CD4-positive, alpha-beta T cell treated with Interleukin-12 subunit alpha and Interleukin-12 subunit beta, for 1 hour (primary cell): ENCODE measurements at regions not wholly inside any gene's neighbourhood (a gene's known extent, or its start where the extent isn't known, plus 50 kb on each side); places are given as distances from the start of the nearest gene placed in this dataset.

ENCODE experiments used
- DNase-seq: peaks from one replicate; pipeline ENCODE4 v3.0.0-alpha.2; 2020

DNA sequence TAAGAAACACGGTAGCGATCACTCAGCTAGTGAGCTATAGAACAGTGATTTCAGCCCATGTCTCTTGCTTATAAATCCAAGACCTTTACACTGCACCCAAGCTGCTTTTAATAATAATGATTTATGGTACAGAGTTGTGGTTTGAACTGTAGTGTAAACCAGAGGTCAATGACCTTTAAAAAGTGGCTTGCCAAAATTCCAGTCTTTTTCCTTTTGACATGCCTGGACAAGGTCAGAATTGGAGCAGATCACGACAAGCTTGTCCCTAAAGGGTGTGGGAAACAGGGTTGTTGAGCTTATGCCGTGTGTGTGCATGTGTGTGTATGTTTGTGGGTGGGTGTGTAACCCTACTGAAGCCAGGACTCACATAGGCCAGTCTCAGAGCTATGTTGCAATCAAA, 225.3 kb upstream of the CLINT1 start:
- no peak for DNase-seq

DNA sequence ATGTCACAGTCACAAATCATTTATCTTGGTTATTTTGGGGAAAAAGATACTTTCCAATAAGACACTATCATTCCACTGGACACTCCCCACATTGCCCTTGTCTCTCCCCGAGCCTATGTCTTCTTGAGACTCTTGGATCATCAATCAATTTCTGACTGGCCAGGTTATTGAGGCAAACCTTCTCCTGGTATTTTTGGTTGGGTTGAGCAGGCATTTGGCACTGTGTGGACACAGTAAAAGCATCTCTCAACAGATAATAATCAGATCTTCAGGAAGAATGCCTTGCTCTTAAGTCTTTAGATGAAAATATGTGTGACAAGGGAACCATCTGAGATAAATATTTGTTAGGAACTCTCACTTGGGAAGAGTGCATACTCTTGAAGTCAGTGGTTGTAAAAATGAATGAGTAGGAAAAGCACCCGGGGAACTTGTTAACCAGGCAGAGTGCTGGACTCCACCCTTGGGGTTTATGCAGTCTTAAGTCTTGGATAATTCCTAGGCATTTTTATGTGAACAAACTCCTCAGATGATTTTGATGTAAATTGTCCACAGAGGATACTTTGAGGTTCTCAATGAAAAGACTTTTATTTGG, 223.8 kb upstream of the CLINT1 start:
- no peak for DNase-seq

DNA sequence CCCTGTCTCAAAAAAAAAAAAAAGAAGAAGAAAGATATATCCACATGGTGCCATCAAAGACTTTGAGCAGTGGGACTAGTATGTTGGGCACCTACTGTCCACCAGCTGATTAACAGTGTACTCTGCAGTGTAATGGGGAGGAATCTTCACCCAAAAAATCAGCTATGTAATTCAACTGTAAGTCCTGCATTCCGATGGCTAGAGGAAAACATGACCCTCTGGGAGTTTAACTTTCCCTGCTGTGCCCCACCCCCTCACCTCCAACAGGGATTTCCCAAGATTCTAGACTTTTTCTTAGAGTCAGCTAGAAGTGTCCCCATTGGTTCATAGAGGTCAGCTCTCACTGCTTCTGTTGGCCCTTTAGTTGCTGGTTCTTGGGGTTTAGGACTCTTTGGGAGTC, 221.2 kb upstream of the CLINT1 start:
- DNase-seq, result no peak

DNA sequence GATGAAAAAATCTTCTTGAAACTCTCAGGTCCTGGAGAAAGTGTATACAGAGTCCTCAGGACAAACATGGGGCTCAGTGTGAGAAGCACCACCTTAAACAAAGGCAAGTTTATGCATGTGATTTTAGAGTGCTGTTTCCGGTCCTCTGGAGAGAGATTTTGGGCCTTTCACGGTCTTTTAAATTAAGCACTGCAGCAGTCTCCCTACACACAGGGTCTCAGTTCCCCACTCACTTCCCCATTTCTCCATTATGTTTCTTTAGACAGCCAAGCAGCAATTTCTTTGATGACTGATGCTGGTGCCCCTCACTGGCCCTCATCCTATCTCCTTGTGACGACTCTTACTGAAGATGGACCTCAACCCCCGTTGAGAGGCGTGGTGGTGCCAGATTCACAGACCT, 220.2 kb upstream of the CLINT1 start:
- DNase-seq, result no peak

DNA sequence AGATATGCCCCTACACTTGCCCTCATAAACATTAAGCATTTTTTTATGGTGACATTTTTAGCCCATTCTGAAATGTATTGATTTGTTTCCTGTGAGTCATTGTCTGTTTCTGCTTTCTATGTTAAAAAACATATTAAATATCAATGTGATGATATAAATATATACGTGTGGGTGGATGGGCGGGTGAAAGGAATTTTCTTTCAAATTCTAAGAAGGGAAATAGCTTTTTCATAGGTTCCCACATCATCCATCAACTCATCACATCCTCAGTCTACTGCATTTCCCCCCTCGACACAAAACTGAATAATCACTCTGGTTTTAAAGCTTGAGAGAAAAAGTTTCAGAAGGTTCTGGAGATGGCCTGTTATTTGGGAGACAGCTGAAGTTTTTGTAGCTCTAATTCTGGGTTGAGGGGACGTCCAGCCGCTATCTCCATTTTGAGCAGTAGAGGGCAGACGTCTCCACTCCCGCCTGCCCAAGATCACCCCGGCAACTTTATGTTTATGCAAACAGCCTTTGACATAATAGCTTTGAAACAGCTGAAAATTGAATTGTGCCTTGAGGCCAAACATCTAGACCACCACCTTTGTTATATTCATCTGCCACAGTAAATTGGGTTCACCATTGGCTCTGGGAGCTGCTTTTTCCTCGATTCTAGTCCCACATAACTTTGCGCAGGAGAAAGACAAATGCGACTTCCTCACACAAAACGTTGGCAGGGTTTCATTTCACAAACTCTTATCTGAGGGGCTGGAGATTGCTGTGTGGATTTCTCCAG, 216.2 kb upstream of the CLINT1 start:
- peak; percentile 51 for DNase-seq

DNA sequence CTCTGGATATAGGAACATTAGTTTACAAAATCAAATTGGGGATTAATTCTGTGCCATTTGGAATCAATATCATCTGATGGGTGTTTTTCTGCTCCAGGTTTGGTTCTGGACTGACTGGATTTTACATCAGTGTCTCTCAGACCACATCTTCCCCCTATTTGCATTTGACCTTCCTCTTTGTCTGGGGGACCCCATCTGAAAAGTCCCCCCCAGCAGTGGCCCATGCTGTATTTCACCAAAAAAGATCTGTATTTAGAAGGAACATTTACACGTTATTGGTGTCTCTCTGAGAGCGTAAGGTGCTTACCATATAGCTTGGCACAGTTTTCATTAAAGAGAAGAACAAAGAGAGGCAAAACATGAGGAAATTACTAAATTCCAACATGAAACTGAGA, 215.6 kb upstream of the CLINT1 start:
- DNase-seq, result no peak

DNA sequence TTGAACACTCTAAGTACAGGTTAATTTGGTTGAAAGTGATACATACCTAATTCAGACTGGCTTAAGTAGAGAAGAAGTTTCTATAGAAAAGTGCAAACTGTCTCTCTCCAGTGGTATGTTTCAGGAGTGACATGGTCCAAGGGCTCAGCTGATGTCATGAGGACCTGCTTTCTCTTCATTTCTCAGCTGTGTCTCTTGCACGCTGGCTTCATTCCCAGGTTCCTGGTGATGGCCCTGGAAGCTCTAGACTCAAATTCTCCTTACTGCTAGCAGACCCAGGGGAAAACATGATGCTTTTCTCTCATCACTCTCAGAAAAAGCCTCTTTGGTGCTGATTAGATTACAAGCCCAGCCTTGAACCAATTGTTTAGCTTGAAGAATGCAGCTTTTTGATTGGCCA, 211.9 kb upstream of the CLINT1 start:
- no peak for DNase-seq

DNA sequence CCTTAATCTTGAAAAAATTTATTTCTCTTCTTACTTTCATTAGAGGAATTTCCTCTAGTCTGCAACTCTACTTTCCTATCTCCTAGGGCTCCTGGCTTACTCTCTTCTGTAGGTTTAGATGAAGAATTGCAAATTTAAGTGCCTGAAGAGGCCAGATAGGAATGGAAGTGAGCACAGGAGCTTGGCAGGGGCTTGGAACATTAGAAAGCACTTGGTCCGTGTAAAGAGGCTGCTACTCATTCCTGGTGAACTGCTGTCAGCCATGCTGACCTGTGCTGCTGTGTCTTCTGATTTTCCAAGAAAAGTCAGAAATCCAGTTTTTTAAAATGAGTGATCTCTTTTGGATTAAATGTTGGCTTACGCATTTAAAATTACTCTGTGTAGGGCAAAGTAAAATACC, 210.9 kb upstream of the CLINT1 start:
- no peak for DNase-seq

DNA sequence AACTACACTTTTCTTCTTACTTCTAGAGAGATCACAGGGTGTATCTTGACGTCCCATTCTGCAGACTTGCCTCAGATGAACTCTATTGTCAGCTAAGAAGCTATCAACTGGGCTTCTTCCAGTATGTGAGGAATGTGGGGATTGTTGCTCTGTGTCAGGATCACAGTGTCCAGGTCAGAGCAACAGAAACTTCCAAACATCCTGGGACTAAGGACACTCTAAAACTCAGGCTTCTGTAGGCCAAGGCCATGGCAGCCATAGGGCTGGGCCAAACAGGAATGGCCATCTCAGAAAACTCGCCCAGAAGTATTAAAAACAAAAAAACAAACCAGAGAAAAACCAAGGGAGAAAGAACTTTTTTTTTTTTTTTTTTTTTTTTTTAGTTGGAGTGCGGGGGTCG, 210.0 kb upstream of the CLINT1 start:
- DNase-seq, result no peak

DNA sequence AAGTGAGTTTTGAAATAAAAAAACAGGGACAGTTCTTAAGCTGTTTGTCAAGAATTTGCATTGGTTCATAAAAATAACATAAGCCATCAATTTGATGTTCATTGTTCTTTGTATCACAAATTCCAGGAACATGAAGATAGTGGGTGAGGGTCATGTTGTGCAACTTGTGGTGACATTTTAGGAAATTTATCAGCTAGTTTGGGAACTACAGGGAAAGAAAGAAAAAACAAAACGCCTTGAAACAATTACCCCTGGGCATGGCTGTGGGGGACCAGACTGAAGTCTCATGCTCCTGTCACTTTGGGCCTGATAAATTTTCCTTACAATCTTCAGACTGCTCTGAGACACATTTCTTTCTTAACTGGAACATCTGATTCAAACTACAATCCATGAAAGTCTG, 207.1 kb upstream of the CLINT1 start:
- no peak for DNase-seq

DNA sequence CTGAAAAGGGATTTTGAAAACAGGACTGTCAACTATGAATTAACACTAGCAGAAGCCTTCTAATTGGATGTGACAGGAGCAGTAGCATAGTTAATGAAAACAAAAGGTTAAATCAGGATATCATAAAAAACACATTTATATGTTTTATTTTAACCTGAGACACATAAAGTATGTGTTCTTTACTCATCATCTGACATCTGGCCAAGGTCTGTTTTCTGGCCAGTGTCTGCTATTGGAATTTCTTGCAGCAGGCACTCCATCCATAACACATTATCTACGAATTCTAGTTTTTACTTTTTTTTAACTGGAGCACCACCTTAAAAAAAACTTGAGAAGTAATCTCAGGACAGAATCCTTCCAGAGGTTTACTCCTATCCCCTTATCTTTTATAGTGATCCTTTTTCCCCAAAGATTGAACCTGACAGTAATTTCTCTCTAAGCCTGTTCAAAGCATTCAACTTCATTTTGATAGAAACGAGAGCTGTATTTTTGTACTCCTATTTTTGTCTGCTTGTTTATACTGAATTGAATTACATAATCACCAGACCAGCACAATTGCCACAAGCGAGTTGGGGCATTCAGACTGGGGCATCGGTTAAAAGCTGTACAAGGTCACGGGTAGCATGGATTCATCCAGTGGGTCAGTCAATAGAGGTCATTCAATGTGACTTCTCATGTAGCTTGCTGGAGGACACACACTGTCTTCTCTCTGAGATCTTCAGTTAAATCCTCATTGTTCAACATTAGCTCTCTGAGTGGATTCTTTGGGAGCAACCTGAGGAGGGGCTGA, 205.6 kb upstream of the CLINT1 start:
- DNase-seq, result no peak

DNA sequence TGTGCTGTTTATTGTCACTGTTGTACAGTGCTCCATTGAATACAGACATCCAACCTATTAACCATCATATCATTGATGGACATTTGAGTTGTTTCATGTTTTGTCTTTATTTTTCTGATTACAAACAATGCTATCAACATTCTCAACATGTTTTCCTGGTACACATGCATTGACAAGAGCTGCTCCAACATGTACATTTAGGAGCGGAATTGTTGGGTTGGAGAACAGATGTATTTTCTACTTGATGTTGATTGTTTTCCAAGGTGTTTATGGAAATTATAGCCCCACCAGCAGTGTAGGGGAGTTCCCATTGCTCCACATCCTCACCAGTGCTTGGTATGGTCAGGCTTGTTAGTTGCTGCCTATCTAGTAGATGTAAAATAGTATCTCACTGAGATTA, 204.1 kb upstream of the CLINT1 start:
- no peak for DNase-seq

DNA sequence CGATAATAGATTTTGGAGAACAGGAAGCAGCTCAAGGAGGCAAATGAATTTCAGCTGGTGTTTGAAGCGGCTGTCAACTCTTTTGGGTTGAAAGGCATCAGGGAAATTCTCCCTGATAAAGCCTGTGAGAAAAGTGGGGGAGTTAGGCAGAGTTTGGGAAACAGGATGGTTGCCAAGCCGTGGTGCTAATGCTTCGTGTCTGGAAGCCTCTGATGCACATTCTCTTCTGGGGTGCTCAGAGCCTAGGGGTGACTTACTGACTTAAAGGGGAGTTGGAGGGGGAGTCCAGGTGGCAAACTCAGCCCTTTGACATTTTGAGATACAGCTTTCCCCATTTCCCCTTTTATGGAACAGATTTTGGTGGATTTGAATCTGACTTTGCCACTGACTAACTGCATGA, 202.5 kb upstream of the CLINT1 start:
- no peak for DNase-seq

DNA sequence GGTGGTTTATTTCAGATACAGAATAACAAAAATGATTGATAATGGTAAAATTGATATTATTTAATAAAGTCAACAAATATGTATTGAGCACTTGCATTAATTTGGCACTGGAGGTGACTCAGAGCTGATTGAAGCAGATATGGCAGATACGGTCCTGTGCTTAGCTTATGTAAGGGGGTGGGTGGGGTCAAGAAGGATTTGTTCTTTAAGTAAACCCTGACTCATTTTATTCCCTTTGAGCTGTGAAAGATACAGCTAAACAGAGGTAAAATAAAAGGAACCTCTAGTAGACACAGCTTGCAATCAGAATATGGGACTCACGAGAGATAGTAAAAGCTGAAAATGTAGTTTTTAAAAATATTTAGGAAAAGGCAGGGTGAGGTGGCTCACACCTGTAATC, 201.3 kb upstream of the CLINT1 start:
- DNase-seq, result no peak

DNA sequence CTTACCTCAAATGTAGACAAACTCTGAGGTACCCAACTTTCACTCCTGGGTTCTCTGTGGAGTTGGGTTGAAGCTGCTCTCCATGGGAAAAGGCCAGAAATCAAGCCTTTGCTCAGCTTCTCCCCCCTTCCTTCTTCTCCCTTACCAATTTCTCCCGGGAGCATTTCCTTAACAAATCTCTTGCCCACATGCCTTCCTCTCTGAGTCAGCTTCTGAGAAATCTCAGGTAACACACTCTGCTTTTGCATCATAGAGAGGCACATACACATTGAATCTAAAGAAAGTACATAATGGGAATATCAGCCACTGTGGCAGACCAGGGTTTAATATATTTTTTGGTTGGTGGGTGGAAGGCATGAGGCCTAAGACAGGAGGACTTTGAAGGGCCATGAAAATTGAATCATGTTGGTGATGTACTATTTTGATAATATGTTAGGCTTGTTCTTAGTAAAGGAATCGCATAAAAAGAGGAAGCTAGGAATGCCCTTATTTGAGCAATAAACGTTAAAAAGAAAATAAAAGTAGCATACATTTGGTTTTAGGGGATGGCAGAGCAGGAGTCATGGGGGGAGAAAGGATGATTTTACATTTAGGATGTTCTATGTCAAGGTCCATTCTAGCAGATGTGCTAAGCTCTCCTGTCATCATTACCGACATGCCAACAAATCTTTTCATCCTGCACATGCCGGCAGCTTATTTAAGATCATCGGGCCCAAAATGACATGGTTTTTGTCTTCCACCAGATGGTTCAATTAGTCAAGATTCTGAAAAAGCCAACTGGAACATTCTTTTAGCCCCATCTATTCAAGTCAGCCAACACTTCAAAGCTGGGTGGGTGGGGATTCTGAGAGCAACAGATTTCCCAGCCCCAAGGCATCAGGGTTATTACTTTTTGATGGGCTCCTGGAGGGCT, 199.5 kb upstream of the CLINT1 start:
- DNase-seq, result no peak

DNA sequence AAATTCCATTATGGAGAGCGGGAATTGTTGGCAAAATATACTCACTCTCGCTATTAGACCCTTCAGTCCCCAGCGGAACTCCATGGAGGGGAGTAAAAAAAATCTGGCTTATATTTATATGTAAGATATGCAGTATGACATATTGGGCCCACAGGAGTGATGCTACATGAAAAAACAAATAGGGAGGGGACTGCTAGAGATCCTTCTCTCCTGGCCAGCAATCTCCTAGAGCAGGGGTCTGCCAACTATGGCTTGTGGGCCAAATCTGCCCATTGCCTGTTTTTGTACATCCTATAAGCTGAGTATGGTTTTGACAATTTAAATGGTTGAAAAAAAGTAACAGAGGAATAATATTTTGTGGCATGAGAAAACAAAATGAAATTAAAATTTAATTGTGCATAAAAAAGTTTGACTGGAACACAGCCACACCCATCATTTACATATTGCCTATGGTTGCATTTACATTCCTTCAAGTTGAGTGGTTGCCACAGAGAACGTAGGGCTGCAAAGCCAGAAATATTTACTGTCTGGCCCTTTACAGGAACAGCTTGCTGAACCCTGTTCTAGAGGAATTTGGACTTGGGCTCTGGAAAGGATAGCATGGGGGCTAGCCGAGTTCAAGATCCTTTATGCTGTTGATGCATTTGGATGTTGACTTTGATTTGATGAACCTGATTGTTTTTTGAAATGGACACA, 197.3 kb upstream of the CLINT1 start:
- DNase-seq, result no peak

DNA sequence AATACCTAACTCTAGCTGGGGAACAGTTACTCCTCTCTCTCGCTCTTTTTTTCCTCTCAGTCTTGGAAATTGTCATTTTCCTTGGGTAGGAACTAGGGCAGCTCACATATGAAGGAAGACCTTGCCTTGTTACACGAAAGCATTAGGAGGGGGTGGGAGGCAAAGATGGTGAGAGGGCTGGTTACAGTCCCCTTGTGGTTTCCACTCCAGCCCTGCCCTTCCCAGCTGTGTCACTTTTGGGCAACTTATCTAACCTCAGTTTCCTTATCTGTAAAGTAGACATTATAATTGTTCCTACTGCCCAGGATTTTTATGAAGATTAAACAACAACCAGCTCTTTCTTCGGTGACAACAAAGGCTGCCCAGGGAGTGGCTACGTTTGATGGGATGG, 196.2 kb upstream of the CLINT1 start:
- no peak for DNase-seq

DNA sequence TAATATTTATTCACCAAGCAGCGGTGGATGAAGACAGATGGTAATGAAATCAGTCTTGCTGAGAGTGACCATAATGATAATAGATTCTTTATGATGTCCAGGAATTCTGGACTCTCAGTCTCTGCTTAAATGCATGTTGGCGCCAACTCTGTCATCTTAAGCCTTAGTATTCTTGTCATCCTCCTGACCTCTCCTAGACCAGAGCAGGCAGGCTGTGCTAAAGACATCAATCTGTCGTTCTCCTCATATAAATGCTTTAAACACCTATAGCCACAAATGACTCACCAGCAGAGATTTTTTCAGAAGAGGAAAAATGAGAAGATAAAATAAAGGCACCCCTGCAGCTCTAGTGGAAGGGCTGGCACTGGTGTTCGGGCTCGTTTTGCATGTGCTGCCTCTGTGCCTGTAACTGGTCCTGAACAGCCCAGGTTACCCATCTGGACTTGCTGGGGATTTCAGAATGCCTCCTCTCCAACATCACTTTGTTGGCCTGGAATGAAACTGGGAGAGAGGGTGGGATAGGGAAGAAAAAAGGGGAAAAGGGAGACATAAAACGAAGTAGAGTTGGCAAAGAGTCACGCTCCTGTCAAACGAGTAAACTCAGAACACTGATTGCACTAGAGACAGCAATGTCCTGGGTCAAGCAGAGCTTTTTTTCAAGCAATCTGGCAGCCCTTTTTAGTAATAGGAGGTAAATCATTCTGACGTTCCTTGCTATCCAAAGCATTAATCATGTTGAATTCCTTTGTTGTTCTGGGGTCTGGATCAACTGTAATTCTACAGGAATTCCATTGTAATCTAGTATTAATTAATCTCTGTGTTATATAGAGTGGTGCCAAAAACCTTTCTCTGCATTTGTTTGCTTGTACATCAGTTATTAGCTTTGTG, 195.5 kb upstream of the CLINT1 start:
- DNase-seq, result no peak

DNA sequence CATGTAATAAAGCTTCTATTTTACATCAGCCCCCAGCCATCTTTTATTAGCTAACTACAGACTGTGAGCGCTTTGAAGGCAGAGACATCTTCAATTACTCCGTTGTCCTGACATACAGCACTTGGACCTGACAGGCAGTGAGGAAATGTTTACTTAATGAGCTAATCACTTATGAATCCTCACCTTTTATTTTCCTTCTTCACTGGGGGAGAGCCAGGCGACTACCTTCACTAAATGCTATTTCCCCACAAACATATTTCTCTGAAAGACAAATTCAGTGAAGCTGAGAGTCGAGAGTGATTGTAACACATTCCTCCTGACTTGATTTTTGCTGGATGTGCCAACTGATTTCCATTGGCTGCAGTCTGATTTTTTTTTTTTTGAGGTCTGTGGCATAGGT, 192.1 kb upstream of the CLINT1 start:
- DNase-seq, result no peak

DNA sequence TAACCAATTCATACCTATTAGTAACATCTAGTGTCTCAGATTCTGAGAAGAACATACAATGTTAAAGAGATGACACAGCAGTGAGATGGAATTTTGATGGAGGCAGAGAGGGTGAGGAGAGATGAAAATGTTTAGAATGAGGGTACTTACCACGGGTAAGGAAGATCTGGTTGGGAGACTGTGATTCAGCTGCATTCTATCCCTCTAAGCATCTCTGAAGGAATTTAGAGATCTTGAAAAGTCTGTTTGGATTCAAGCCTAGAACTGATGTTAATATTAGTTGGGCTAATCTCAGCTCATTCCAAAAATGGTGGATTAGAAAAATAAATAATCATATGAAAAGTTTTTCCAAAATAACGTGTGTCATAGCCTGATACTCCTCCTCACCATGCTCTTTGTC, 191.5 kb upstream of the CLINT1 start:
- DNase-seq, result no peak

DNA sequence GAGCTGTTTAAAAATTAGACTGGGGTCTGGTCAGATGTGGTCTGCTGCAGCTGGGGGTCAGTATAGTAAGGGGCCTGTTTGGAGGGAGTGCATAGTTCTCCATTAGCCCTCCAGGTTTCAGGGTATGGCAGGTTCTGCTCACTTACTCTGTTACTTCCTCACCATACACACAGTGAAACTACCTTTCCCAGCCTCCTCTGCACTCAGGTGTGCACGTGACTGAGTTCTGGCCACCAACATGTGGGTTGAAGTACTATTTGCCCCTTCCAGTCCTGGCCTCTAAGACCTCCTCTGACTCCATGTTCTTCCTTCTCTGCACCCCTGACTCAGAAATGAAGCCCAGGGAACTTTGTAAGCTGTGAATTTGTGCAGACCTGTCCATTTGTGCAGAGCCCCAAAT, 190.5 kb upstream of the CLINT1 start:
- DNase-seq, result no peak

DNA sequence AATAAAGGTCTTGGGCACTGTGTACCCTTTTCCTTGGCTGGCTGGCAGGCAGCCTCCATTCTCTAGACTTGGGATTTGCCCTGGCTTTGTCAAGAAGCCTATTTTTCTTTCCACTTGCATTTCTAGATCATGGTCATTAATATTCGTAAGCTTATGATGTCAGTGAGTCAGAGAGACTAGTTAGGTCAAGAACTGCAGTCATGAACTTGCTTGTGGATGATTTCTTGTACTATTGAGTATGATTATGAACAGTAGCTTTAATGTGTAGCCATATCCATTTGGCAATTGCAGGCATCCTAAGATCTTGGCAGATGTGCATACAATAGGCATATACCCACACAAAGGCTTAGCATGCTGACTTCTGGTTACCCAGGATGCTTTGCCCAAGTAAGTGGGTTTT, 186.8 kb upstream of the CLINT1 start:
- DNase-seq, result no peak
